Tibial nerve (tissue), 4 donors: ENCODE measurements at regions not wholly inside any gene's neighbourhood (a gene's known extent, or its start where the extent isn't known, plus 50 kb on each side); places are given as distances from the start of the nearest gene placed in this dataset.

Experiments used
- DNase-seq, 2 donors: peaks; one replicate each; pipeline ENCODE4 v3.0.0-alpha.2; 2019; ENCODE audit warnings: low spot score in 2 of 2
- H3K27ac ChIP-seq, 4 donors: fragments of 200-600 bp; sonication (generic) in 3 of 4; one replicate each; pipeline ENCODE4 v1.5.1; 2017 to 2019; ENCODE audit warnings: mild to moderate bottlenecking in 1 of 4
- H3K27me3 ChIP-seq, 2 donors: fragments of 200-600 bp; sonication (generic) in 1 of 2; one replicate each; pipeline versions ENCODE4 v1.5.1 to v1.6.0; 2017 to 2019
- H3K36me3 ChIP-seq, 3 donors: fragments of 200-600 bp; sonication (generic); one replicate each; pipeline ENCODE4 v1.5.1; 2018 to 2019
- H3K4me1 ChIP-seq, 4 donors: fragments of 200-600 bp; sonication (generic) in 3 of 4; one replicate each; pipeline ENCODE4 v1.5.1; 2017 to 2019
- H3K4me3 ChIP-seq, 4 donors: fragments of 200-600 bp; sonication (generic) in 3 of 4; one replicate each; pipeline ENCODE4 v1.5.1; 2017 to 2019; ENCODE audit warnings: mild to moderate bottlenecking in 1 of 4, moderate library complexity in 1 of 4
- H3K9me3 ChIP-seq, 4 donors: fragments of 200-600 bp; sonication (generic) in 3 of 4; one replicate each; pipeline ENCODE4 v1.5.1; 2017 to 2019
- CTCF ChIP-seq, 5 experiments: fragments of 200-600 bp in 3 of 5; fragments of 450-650 bp in 2 of 5; sonication (generic) in 3 of 5; IDR thresholded peaks; one replicate each; pipeline ENCODE4 v1.5.1; 2016 to 2019; ENCODE audit warnings: antibody characterized with exemption in 5 of 5, mild to moderate bottlenecking in 3 of 5, moderate library complexity in 2 of 5
- EP300 ChIP-seq, 2 donors: sonication (generic); formaldehyde crosslinking; IDR thresholded peaks; one replicate each; pipeline ENCODE4 v1.6.1; 2017; ENCODE audit warnings: antibody characterized with exemption in 2 of 2, mild to moderate bottlenecking in 1 of 2
- POLR2A ChIP-seq, 2 donors: fragments of 450-650 bp; IDR thresholded peaks; one replicate each; pipeline ENCODE4 v1.6.1; 2017; ENCODE audit warnings: antibody characterized with exemption in 2 of 2, mild to moderate bottlenecking in 2 of 2, moderate library complexity in 2 of 2
- WGBS, 2 donors: methylation state at CpG; one replicate each; pipeline ENCODE4 v1.1.5; 2018; 5-methylcytosine and 5-hydroxymethylcytosine counted together

DNA sequence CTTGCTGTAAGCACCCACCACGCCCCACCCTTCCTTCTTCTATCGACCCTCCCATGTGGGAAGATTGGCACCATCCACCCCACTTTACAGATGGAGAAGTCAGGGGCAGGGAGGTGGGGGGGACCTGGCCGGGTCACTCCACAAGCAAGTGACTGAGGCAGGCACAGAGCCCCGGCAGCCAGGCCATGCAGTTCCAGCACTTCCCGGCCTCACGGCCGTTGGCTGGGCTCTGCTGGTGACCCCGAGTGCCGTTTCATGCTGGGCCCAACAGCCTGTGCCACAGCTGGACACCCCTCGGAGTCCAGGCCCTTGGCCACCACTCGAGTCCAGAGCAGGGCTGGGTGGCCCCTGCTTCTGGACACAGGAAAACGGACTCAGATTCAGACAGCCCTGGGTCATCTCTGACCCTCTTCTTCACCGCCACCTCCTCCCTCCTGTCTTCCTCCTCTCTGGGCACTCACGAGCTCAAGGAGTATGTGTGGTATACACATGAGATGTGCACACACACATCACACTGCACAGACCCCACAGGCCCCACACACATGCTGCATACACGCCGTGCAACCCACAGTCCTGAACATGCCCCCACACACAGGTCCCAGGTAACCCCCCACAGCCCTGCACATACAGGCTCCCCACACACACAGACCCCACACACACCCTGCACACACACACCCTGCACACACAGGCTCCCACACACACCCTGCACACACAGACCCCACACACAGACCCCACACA lies 89.3 kb upstream of the GPC1 start:
- 95% methylated on average over 16 of the region's 16 CpGs for WGBS, 2 donors
- H3K4me3 ChIP-seq: no peak overlapping the region
- no peaks in the 10 kb centered on the region for H3K4me1 ChIP-seq
- no peaks in the 10 kb centered on the region for H3K36me3 ChIP-seq
- DNase-seq: no peak
- TF ChIP-seq POLR2A (IDR thresholded peaks at IDR 0.05): no peak
- no peak for TF ChIP-seq CTCF (IDR thresholded peaks at IDR 0.05)
- TF ChIP-seq EP300 (IDR thresholded peaks at IDR 0.05): no peak
- no peaks in the 10 kb centered on the region for H3K27me3 ChIP-seq
- H3K9me3 ChIP-seq: peaks cover 0 to 23% (median 0%) of the 10 kb centered on the region in 4 donors
- H3K27ac ChIP-seq: no peak overlapping the region

DNA sequence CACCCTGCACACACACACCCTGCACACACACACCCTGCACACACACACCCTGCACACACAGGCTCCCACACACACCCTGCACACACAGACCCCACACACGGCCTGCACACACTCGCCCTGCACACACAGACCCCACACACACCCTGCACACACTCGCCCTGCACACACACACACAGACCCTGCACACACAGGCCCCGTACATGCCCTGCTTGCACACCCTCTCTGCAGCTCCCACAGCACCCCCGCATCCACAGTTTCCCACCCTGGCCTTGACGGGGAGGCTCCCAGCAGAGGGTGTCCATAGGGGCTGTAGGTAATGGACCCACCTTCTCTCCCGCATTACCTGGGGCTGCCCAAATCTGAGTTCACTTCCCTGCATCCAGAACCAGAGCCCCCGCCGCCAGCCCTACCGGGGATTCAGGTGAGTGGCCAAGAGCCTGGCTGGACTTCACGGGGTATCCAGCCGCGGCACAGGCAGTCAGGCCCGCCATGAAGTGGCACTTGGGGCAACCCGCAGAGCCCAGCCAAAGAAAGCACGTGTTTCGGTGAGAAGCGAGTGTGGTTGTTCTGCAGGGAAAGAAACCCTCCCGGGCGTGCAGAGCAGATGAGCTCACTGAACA lies 88.6 kb upstream of the GPC1 start:
- Histone ChIP-seq H3K27me3 (no peaks in the 10 kb centered on the region), H3K36me3 (no peaks in the 10 kb centered on the region), H3K9me3 (peaks cover 0 to 23% (median 0%) of the 10 kb centered on the region in 4 donors), H3K27ac (no peak overlapping the region), H3K4me3 (no peak overlapping the region), H3K4me1 (no peaks in the 10 kb centered on the region)
- WGBS, 2 donors: 91 to 92% methylated on average over 19 to 20 of the region's 20 CpGs
- no peak for DNase-seq
- no peak for TF ChIP-seq POLR2A (IDR thresholded peaks at IDR 0.05)
- no peak for TF ChIP-seq CTCF (IDR thresholded peaks at IDR 0.05)
- no peak for TF ChIP-seq EP300 (IDR thresholded peaks at IDR 0.05)

- H3K27ac ChIP-seq: no peak overlapping the region
- H3K4me3 ChIP-seq: no peak overlapping the region
- WGBS, 2 donors: 91 to 92% methylated on average over 13 of the region's 13 CpGs
- TF ChIP-seq EP300 (IDR thresholded peaks at IDR 0.05): no peak
- no peak for TF ChIP-seq POLR2A (IDR thresholded peaks at IDR 0.05)
- no peak for TF ChIP-seq CTCF (IDR thresholded peaks at IDR 0.05)
- H3K36me3 ChIP-seq: no peaks in the 10 kb centered on the region
- no peak for DNase-seq
- peaks cover 0 to 23% (median 0%) of the 10 kb centered on the region in 4 donors for H3K9me3 ChIP-seq
- no peaks in the 10 kb centered on the region for H3K4me1 ChIP-seq
- H3K27me3 ChIP-seq: no peaks in the 10 kb centered on the region
Measured at GRCh38 chr2:240347373-240347940, 88.0 kb upstream of the GPC1 start.

DNA sequence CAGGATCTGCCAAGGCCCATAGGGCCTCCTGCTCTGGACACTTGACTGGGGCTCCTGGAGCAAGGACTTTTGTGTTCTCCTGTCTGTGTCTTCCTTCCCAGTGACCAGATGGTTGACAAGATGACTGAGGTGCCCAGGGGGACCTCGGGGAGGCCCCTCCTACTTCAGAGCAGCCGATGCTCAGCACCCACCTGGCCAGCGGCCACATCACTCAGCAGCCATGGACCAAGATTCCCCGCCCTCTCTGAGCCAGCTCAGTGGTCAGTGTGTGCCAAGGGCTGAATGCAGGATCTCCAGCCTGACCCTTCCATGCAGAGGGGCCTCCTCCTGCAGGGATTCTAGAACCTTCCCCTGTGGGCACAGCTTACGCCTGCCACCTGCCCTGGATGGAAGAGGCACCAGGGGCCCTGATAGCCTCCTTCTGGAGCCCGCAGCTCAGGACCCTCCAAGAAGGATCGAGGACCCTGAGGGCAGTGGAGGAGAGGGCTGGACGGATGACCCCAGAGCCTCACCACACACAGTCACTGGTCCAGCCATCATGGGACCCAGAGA lies 87.4 kb upstream of the GPC1 start:
- no peaks in the 10 kb centered on the region for H3K36me3 ChIP-seq
- no peak for DNase-seq
- H3K27me3 ChIP-seq: no peaks in the 10 kb centered on the region
- TF ChIP-seq EP300 (IDR thresholded peaks at IDR 0.05): no peak
- TF ChIP-seq POLR2A (IDR thresholded peaks at IDR 0.05): no peak
- no peak for TF ChIP-seq CTCF (IDR thresholded peaks at IDR 0.05)
- 79 to 90% methylated on average over 7 to 8 of the region's 8 CpGs for WGBS, 2 donors
- H3K27ac ChIP-seq: no peak overlapping the region
- H3K9me3 ChIP-seq: peaks cover 0 to 23% (median 0%) of the 10 kb centered on the region in 4 donors
- no peak overlapping the region for H3K4me3 ChIP-seq
- H3K4me1 ChIP-seq: no peaks in the 10 kb centered on the region

DNA sequence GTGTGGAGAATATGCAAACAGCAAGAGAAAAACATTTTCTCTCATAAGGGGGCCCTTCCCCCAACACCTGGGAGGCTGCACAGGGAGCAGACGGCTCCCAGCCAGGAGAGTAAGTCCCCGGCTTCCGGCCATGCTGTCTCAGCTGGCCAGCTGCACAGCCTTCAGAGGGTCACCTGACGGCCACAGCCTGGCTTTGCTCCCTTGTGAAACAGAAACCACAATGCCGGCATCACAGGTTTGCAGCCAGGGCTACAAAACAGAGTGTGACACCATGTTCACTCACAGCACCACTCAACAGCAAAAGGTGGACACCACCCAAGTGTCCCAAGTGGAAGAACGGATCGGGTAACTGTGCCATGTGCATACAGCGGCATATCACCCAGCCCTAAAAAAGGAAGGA lies 86.9 kb upstream of the GPC1 start:
- Histone ChIP-seq H3K27me3 (no peaks in the 10 kb centered on the region), H3K4me1 (no peaks in the 10 kb centered on the region), H3K36me3 (no peaks in the 10 kb centered on the region), H3K27ac (no peak overlapping the region), H3K9me3 (peaks cover 0 to 23% (median 0%) of the 10 kb centered on the region in 4 donors), H3K4me3 (no peak overlapping the region)
- 75 to 77% methylated on average over 8 of the region's 8 CpGs for WGBS, 2 donors
- TF ChIP-seq POLR2A (IDR thresholded peaks at IDR 0.05): no peak
- no peak for TF ChIP-seq CTCF (IDR thresholded peaks at IDR 0.05)
- no peak for TF ChIP-seq EP300 (IDR thresholded peaks at IDR 0.05)
- DNase-seq: no peak
